HG03159 (cell line): ENCODE measurements at regions not wholly inside any gene's neighbourhood (a gene's known extent, or its start where the extent isn't known, plus 50 kb on each side); places are given as distances from the start of the nearest gene placed in this dataset.

Source experiments
- ATAC-seq: cut with Tn5 transposase; IDR thresholded peaks from one replicate; pipeline ENCODE4 v1.9.1; 2021; ENCODE audit warnings: mild to moderate bottlenecking, moderate library complexity; ENCODE audit not compliant: unreplicated experiment

DNA sequence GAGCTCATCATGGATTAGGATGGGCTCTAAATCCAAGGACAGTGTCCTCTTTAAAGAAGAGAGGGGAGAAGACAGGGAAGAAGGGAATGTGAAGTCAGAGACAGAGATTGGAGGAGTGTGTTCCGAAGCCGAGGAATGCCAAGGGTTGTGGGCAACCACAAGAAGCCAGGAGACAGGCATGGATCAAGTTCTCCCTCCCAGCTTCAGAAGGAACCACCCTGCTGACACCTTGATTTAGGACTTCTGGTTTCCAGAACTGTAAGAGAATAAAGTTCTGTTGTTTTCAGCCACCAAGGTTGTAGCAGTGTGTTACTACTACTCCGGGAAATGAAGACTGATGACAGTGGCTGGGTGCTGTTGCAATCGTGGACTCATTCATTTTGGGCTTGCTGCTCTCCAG, 120.1 kb downstream of the RPS12 start:
- no peak for ATAC-seq

DNA sequence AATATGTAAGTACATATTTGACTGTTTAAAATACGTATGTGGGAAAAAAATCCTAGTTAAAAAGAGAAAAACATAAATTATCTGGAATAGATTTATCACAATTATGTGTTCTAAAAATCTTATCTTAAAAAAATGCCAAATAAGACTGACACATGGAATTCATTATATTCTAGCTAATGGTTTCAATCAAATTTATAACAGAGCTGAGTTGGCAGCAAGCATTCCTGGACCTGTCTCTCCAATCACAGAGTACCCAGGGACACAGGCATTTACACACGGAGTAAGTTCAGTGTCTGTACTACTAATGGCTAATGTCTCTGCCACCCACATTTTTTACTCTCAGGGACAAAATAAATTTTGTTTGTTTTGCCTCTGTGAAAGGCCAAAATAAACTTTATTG, 122.3 kb downstream of the RPS12 start:
- ATAC-seq: no peak

DNA sequence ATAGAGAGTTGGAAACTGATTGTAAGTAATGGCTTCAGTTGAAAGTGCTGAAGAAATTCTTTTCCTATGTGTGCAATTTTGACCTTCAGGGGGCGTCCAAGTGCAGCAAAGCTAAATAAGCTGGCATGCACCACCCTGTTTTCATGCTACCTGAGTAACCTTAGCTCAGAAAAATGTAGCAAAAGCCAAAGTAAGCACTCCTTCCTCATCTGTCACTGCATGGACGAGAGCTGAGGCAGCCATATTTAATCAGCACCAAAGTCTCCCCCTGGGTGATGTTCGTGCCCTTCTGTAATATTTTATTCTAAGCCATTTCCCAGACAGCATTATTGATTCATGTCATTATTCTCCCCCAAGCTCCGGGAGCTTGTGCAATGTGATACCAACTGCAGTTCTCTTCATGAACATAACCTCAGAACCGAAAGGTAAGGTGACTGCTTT, 123.1 kb downstream of the RPS12 start:
- ATAC-seq: peak; percentile 55

DNA sequence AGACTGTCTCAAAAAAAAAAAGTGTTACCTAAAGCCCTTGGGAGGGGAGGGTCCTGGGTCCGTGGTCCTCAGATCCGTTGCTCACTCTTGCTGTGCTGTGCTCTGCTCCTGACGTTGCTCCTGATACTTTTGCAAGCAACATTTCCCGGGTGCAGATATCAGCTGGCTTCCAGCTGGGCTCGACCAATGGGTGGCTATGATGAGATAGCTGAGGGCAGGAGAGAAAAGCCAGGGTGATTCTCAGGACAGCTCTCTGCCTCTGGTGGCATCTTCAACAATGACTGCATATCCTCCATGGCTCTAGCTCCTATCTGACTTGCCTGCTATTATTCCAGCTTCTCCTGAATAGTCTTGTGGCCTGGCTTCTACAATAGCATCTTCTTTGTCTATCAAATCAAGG, 134.5 kb downstream of the RPS12 start:
- ATAC-seq: no peak

DNA sequence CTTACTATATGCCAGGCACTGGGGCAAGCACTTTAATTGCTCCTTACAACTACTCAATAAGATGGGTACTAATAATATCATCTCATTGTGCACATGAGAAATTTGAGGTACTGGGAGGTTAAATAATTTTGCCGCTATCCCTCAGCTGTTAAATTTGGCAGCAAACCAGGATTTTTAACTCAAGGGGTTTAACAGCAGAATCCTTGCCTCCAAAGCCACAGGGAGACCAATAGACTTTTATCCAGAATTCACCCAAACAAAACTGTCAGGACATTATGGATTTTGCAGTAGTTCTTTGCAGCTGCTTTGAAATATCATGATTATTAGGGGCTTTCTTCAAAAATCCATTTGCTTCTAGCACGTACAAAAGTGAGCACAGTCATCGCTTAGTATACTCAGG, 136.2 kb downstream of the RPS12 start:
- ATAC-seq: no peak

DNA sequence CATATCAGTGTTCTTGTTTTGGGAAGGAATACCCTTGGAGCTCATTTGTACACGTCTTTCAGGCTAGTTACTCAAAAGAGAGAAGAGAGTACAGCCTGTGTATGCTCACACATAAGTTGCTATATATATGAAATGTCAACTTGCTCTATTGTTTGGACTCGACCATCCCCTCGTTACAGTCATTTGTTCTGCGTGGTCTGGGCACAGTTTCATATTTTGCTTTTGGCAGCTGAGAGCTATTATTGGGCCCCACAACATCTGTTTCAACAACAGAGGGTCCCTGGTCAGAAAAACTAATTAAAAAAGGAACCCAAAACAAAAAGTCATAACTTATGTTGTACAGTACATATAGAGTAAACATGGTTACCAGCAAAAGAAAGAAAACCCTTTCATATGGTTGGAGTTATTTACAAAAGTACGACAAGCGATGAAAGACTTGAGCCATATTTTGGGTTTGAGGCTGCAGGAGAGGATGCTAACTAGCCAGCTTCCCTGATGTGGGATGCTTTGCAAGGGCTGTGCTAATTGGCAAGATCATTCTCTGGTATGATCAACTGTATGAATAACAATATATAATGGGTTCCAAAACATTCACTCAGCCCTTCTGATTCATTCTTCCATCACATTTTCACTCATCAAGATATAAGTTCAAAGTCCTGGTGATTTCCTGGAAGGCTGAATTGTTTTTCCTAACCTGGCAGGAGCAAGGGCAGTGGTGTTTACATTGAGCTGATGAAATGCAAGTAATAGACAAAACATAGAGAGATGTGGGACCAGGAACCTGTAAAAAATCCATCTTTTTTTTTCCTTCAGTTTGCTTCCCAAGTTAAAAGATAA, 137.9 kb downstream of the RPS12 start:
- ATAC-seq: no peak

DNA sequence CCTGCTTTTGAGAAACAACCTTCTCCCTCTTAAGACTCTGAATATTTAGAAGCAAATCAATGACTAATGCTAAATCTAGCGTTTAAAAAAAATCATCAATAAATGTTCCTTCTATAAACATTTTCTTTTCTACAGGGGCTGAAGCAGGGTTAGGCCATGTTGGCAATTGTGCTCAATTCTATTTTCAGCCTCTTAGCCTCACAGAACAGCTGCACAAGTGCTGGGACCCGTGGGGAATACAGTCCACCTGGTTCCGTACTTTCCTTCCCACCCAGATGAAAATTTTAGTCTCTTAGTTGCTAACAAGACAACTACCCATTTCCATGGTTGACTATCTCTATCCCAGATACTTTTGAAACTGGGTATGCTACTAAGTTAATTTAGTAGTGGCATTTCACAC, 138.6 kb downstream of the RPS12 start:
- ATAC-seq: no peak

DNA sequence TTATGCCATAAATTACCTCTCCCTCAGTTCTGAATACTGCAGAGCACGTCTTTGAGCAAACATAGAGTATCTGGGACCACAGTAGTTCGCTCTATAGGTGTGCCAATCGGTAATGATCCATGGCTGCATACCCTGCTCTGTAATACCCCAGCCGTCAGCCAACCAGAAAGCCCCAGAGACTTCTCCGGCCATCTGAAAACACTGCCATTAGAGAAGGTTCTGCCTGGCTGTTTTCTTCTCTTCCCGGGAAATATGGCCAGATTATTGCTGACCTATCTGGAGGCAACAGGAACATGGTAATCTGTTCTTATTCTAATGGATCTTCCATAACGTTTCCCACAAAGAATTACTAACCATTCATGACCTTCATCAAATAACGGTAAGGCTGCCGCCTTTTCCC, 139.9 kb downstream of the RPS12 start:
- no peak for ATAC-seq

DNA sequence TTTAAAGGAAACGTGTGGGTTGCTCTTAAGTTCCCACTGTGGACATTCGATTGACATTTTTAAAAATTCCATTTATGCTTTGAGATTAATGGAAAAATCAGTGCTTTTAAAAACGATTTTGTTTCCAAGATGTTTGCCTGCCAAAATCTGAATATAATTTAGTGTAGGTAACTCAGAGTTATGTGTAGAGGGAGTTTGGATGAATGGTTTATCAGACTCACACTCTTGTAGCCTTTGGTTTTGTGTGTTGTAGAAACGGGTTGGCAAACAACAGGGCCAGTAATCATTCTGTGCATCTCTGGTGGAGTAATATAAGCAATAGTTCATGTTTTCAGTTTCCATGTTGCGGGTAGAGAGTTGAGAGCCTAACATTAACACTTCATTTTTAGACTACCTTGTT, 140.6 kb downstream of the RPS12 start:
- no peak for ATAC-seq

DNA sequence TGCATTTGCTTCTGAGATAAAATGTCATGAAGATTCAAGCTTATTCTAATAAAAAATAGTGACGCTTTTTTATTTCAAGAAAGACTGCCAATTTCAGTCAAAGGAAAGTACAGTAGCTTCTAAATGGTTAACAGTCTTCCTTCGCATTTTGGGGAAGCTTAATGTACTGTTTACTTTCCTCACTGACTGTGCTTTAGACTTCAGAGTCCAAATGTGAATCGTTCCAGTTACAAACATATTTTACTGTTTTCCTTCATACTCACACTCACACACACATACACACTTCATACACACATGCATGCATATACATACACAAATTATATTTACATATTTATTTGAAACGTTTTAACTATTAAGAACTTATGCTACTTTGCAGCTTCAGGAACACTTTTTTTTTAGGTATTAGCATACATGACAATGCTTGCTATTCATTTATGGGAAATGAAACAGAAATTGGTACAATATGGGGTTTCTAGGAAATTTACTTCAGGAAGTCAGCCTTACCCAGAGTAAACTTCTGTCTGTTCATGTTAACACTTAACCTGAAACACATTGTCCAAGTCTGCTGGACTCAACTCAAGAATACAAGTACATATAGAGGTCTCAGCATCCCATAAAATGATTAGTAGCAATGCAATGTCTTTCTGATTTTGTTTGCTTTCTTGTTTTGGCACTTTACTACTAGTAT, 145.4 kb downstream of the RPS12 start:
- ATAC-seq: no peak

DNA sequence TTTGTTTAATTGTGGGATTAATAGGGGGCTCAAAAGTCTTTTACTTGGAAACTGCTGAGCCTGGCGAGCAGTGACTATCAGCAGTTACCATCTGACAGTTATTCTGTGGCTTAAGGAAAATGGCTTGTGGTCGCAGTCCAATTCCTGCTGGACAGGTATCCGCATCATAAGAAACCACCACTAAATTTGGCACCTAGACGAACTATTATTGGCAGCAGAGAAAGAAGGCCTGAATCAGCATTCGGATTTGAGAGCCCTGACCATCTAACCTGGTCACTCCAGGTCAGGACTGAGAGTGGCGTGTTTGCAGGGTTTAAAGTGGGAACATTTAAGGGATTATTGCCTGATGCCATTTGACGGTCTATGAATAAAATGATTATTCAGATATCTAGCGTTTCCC, 146.4 kb downstream of the RPS12 start:
- no peak for ATAC-seq

DNA sequence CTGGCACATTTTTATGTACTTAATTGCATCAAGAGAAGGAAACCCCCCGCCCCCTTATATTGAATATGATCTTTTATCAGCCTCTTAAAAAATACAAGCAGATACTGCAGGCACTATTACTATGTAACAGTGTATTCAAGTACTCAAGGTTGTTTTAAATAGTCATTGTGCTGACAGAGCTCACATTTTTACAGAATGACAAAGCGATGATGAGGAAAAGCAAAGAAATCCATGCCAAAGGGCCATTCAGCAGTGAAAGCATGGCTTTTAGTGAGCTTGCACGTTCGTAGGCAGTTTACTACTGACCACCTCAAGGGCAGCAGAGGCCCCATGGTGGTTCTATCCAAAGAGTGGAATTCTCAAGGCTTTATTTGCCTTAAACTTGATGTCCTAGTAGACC, 146.8 kb downstream of the RPS12 start:
- no peak for ATAC-seq

DNA sequence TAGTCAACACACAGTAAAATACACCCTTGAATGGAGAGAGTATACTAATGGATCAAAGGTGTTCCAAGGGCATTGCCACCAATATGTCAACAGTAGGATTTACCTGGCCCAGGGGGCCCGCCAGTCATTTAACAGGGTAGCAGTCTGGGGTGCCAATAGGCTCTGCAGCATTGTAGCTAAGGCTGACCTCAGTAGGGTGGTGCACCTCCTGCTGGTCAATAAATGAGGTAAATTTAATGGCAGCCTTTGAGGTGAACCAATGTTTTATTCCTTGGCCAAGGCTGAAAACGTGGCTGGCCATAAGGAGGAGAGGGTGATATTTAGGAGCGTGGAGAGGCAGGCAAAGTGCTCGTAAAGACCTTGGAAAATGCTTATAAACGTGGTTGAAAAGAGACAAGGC, 147.2 kb downstream of the RPS12 start:
- ATAC-seq: no peak

DNA sequence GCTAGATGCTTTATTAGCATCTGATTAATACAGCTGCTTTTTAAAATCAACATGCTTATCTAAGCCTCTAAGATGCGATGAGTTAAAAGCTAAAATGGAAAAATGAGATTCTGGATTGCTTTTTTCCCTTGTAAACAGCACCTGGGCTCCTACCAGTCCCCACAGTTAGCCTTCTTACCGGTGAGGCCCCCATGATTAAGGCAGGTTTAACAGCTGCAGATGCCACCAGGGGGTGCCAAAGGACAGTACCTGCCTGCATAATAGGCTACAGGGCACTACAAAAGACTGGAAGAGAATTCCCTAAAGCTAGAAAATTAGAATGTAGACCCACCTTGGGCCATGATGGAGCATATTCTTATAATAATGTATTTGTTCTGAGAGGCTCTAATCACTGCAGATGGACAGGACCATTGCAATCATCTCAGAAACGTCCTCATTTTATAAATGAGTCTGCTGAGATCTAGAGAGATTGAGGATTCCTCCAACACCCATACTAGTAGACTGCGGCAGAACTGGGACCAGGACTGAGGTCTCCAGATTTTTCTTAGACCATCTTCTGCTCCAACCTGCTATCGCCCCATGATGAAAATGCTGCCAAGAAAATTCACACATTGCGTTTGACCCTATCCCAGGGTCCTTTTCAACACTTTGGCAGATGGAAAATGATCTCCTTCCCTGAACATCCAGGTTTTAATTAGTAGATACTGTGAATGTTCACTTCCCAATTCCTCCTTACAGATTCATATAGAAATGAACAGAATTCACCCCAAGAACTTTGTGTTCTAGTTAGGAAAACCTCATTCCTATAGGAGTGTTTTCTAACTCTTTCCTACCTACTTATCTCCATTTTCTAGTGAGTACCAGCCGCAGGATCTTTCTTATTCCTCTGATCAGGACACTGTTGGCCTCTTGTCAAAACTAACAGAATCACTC, 148.8 kb downstream of the RPS12 start:
- ATAC-seq: peak; percentile 91

DNA sequence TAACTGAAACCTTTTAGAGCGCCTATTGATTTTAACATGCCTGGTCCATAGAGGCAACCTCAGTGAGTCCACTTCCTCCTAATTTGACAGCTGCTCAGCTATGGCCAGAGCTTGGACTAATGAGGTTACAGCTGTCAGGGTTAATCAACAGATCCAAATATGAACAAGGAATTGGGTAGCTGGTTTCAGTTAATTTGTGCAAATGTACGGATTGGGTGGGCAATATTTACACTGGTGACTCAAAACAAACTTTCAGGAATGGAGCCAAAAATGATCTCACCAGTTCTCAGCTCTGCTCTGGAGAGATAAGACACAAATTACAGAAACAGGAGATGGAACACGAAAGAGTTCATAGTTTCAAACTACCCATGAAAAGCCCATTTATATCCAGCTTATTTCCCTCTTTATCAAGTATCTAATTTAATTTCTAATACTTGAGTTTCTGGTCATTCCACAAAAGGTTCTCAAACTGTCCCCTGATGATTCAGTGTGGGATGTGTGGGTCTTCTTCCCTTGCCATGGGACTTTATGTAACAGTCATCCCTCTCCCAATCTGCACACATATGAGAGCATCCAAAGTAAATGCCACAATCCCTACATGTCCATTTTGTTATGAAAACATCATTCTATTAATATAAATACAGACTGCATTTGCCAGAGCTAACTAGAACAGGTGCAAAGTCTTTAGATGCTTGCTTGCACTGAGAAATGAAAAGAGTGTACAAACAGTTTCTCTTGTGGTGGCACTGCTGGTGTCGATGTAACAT, 149.9 kb downstream of the RPS12 start:
- no peak for ATAC-seq

DNA sequence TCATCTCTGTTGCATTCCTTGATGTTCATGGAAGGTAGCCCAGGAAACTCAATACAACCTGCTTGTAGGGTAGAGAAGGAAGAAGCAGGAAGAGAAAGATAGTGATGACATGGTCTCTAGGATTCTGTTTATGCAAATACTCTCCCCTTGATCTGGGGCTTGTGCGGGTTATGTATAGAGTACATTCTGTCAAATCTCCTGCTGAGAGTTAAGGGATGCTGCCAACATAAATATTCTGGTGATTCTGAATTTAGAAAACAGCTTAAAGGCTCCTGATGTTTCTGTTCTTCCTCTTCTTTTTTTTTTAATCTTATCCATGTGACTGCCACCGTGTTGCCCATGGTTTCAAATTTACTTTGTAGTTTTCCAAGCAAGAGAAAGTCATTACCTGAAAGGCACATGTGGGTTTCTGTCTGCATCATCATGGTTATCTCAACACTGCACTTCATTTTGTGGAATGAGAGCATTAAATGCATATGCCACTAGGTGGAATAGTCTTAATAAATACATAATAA, 150.6 kb downstream of the RPS12 start:
- no peak for ATAC-seq

DNA sequence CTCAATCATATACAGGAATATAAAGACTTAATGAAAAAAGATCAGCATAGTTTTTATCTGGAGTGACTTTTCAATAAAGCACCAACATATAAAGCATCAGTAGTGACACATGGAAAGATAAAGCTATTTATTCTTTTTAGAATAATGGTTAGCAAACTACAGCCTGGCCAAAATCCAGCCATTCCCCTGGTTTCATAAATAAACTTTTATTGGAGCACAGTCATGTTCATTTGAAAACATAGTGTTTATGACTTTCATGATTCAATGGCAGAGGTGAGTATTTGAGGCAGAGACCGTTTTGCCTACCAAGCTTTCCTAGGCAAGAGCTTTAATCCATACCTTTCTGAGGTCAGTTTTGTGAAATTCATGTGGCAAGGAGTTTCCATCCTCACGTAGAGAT, 153.5 kb downstream of the RPS12 start:
- ATAC-seq: no peak

DNA sequence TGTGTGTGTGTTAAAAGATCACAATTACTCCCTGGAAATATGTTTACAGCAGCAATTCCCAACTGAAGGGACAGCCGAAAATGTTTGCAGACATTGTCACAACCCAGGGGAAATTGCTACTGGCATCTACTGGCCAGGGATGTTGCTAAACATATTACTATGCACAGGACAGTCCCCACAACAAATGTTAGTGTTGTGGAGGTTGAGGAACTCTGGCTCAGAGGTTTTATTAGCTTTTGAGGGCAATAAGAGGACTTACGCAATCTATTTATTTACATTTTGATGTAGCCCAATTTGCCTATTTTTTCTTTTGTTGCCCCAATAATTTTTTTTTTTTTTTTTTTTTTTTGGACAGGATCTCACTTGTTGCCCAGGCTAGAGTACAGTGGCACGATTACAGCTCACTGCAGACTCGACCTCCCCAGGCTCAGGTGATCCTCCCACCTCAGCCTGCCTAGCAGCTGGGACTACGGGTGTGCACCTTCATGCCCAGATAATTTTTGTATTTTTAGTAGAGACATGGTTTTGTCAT, 154.1 kb downstream of the RPS12 start:
- no peak for ATAC-seq

DNA sequence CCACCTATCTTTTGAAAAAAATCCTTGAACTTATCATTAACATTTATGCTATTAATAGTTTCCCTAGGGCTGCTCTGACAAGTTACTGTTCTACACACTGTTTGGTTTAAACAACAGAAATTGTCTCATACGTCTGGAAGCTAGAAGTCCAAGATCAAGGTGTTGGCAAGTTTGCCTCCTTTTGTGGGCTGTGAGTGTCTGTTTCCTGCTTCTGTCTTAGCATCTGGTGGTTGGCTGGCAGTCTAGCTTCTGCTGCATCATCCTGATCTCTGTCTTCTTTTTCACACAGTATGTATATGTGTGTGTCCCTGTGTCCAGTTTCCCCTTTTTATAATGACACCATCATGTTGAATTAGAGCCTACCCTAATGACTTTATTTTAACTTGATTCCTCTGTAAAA, 154.8 kb downstream of the RPS12 start:
- ATAC-seq: no peak

DNA sequence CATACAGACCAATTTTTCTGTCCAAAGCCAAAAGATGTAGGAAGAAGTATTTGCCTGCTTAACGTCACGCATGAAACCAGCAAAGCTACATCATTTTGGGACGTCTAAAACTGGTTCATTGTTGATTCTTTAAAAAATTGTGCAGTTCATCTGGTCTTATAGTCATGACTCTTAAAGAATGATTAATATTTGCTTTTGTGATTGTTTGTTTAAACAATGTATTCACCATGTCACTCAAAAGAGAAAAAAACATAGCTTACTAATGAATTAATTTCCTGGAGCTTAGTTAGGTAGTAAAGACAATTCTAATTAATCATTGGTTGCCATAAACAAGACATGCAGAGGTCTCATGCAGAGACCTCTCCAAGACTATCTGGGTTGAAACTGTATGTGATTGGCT, 157.3 kb downstream of the RPS12 start:
- no peak for ATAC-seq
